BJ (cell line): ENCODE measurements at regions not wholly inside any gene's neighbourhood (a gene's known extent, or its start where the extent isn't known, plus 50 kb on each side); places are given as distances from the start of the nearest gene placed in this dataset.
"Not testable (repeated sequence)": the region's sequence is repeated elsewhere in the genome, so short reads cannot be mapped to it uniquely, and the experiment has no call there.

ENCODE experiments used
- CTCF ChIA-PET: fragments of 350-600 bp; formaldehyde crosslinking; extraction: SDS; loops from one replicate; lab custom pipeline; 2021; ENCODE audit warnings: antibody characterized with exemption, inconsistent platforms; lab: Yijun Ruan, JAX
- POLR2A ChIA-PET: fragments of 300-600 bp; sonication (Branson Sonifier 250); formaldehyde crosslinking; extraction: SDS; loops from one replicate; lab custom pipeline; 2021; ENCODE audit warnings: antibody characterized with exemption; lab: Charles Lee
- DNase-seq: peaks from one replicate; pipeline ENCODE4 v3.0.0-alpha.2; 2011; ENCODE audit warnings: low read depth
- H3K27me3 ChIP-seq: 2 replicates; pipeline ENCODE4 v1.6.0; 2011; ENCODE audit warnings: low read length; ENCODE audit not compliant: control insufficient read depth, insufficient read depth
- H3K36me3 ChIP-seq: 2 replicates; pipeline ENCODE4 v1.5.1; 2011; ENCODE audit warnings: low read length; ENCODE audit not compliant: control insufficient read depth, insufficient read depth
- H3K4me3 ChIP-seq: 2 replicates; pipeline ENCODE4 v1.5.1; 2011; ENCODE audit warnings: low read depth, mild to moderate bottlenecking, control low read depth, low read length
- CTCF ChIP-seq: IDR thresholded peaks from 2 replicates; pipeline ENCODE4 v1.5.1; 2011; ENCODE audit warnings: low read depth, mild to moderate bottlenecking, control low read depth, inconsistent platforms, low read length, moderate library complexity; ENCODE audit not compliant: insufficient read depth

GRCh38 chr4:43471950-43472349, 579.4 kb downstream of the GRXCR1 start:
- Histone ChIP-seq H3K4me3 (no peak overlapping the region), H3K36me3 (no peaks in the 10 kb centered on the region), H3K27me3 (no peaks in the 10 kb centered on the region)
- no peak for DNase-seq
- ChIA-PET POLR2A (no interaction called here), CTCF (interaction anchor here (1.6 kb wide), 1 partner anchor 340 kb away, joined by 5 read pairs; no protein-coding TSS in a partner anchor)
- no peak for TF ChIP-seq CTCF

- no peak for TF ChIP-seq CTCF
- DNase-seq: no peak
- ChIA-PET CTCF (no interaction called here), POLR2A (no interaction called here)
- H3K36me3 ChIP-seq: no peaks in the 10 kb centered on the region
- no peak overlapping the region for H3K4me3 ChIP-seq
- H3K27me3 ChIP-seq: no peaks in the 10 kb centered on the region
Measured at GRCh38 chr4:43481526-43481925, 589.0 kb downstream of the GRXCR1 start.

GRCh38 chr4:43485196-43485595, 592.7 kb downstream of the GRXCR1 start:
- ChIA-PET POLR2A (no interaction called here), CTCF (no interaction called here)
- Histone ChIP-seq H3K4me3 (no peak overlapping the region), H3K27me3 (no peaks in the 10 kb centered on the region), H3K36me3 (no peaks in the 10 kb centered on the region)
- DNase-seq: no peak
- TF ChIP-seq CTCF: no peak

GRCh38 chr4:43496188-43496587, 603.7 kb downstream of the GRXCR1 start:
- no peak overlapping the region for H3K4me3 ChIP-seq
- CTCF ChIA-PET: no interaction called here
- DNase-seq: no peak

GRCh38 chr4:43496602-43497001, 604.1 kb downstream of the GRXCR1 start:
- no peak for DNase-seq
- ChIA-PET CTCF (no interaction called here), POLR2A (no interaction called here)
- Histone ChIP-seq H3K4me3 (no peak overlapping the region), H3K36me3 (no peaks in the 10 kb centered on the region), H3K27me3 (no peaks in the 10 kb centered on the region)
- no peak for TF ChIP-seq CTCF

More at GRCh38 chr4:43496188-43496587, 603.7 kb downstream of the GRXCR1 start:
- TF ChIP-seq CTCF: no peak
- no peaks in the 10 kb centered on the region for H3K36me3 ChIP-seq
- POLR2A ChIA-PET: no interaction called here
- no peaks in the 10 kb centered on the region for H3K27me3 ChIP-seq

GRCh38 chr4:43505823-43506222, 613.3 kb downstream of the GRXCR1 start:
- H3K4me3 ChIP-seq, H3K36me3 ChIP-seq, POLR2A ChIA-PET, H3K27me3 ChIP-seq, DNase-seq: not testable (repeated sequence)
- CTCF ChIA-PET: interaction anchor here (0.7 kb wide), 1 partner anchor 16 kb away, joined by 3 read pairs; no protein-coding TSS in a partner anchor
